Right lobe of liver (tissue), 6 donors: ENCODE measurements at regions not wholly inside any gene's neighbourhood (a gene's known extent, or its start where the extent isn't known, plus 50 kb on each side); places are given as distances from the start of the nearest gene placed in this dataset.

Experiments
- ATAC-seq, 4 donors: fragments of 200-7000 bp; cut with Tn5 transposase; one replicate each; pipeline ENCODE4 v1.9.1; 2020; ENCODE audit warnings: mild to moderate bottlenecking in 4 of 4, moderate library complexity in 4 of 4
- DNase-seq, 3 donors: peaks; one replicate each; pipeline ENCODE4 v3.0.0-alpha.2; 2020
- H3K27ac ChIP-seq, 3 donors: fragments of 200-600 bp; one replicate each; pipeline ENCODE4 v1.8.0; 2022
- H3K27me3 ChIP-seq, 2 donors: fragments of 200-600 bp; one replicate each; pipeline ENCODE4 v1.8.0; 2022
- H3K36me3 ChIP-seq, 4 donors: fragments of 200-600 bp; sonication (generic) in 1 of 4; one replicate each; pipeline versions ENCODE4 v1.5.1 to v1.8.0; 2017 to 2022; ENCODE audit warnings: control low read depth in 1 of 4
- H3K4me1 ChIP-seq, 4 donors: fragments of 200-600 bp; sonication (generic) in 1 of 4; one replicate each; pipeline versions ENCODE4 v1.5.1 to v1.8.0; 2017 to 2022; ENCODE audit warnings: control low read depth in 1 of 4
- H3K4me3 ChIP-seq, 3 donors: fragments of 200-600 bp; one replicate each; pipeline ENCODE4 v1.8.0; 2022
- H3K9me3 ChIP-seq, 4 donors: fragments of 200-600 bp; sonication (generic) in 1 of 4; one replicate each; pipeline versions ENCODE4 v1.5.1 to v1.8.0; 2017 to 2022; ENCODE audit warnings: control low read depth in 1 of 4
- CTCF ChIP-seq, 4 donors: fragments of 200-600 bp in 3 of 4; fragments of 450-650 bp in 1 of 4; IDR thresholded peaks; one replicate each; pipeline versions ENCODE4 v1.5.1 to v1.8.0; 2016 to 2022; ENCODE audit warnings: antibody characterized with exemption in 4 of 4, mild to moderate bottlenecking in 2 of 4
- POLR2A ChIP-seq: fragments of 450-650 bp; IDR thresholded peaks from one replicate; pipeline ENCODE4 v1.6.1; 2017; ENCODE audit warnings: antibody characterized with exemption, mild to moderate bottlenecking
- WGBS: methylation state at CpG from one replicate; pipeline ENCODE4 v1.1.6; 2018; ENCODE audit warnings: low coverage, low lambda C conversion rate; ENCODE audit not compliant: insufficient coverage; ENCODE audit errors: missing lambda C conversion rate; 5-methylcytosine and 5-hydroxymethylcytosine counted together
- intact Hi-C, 2 donors: fragments of 100-400 bp; cut with DNase I; formaldehyde crosslinking; loops; one replicate each; pipeline versions ENCODE4 v1.11.2 to v1.14.1; 2022
- small RNA-seq, 2 experiments: library from RNA; depleted of rRNA; stranded (forward); fragments of <200 nt; gene quantifications; one replicate each; pipeline ENCODE3, GENCODE V24; 2016
- donor health status: DM: no; HTN: yes; CAD: no.
- donor health status: DM: no; HTN: no; CAD: no.
- donor health status: DM: no; HTN: no; CAD: no.
- donor health status: DM: no; HTN: yes; CAD: no.
- donor health status: DM: no; HTN: yes; CAD: no.

GRCh38 chr10:91164520-91165065 lies 55.9 kb upstream of the PCGF5 start:
- TF ChIP-seq CTCF (IDR thresholded peaks at IDR 0.05) = no peak
- no peaks in the 10 kb centered on the region for H3K27me3 ChIP-seq
- H3K27ac ChIP-seq = peak overlapping the region in 2 of 3 donors; percentile 94 to 97
- ATAC-seq (no peak), DNase-seq (no peak)
- intact Hi-C loops = loop anchor here in 1 of 2 donors (10.0 kb wide), 1 partner anchor 60 kb away; the partner anchor contains the start of gene PCGF5
- no peaks in the 10 kb centered on the region for H3K9me3 ChIP-seq
- 75% methylated on average over 7 of the region's 7 CpGs for WGBS
- peaks cover 0 to 6% (median 0%) of the 10 kb centered on the region in 4 donors for H3K4me1 ChIP-seq
- no peaks in the 10 kb centered on the region for H3K36me3 ChIP-seq
- H3K4me3 ChIP-seq = peak overlapping the region; percentile 91 to 96 (median 96)

DNA sequence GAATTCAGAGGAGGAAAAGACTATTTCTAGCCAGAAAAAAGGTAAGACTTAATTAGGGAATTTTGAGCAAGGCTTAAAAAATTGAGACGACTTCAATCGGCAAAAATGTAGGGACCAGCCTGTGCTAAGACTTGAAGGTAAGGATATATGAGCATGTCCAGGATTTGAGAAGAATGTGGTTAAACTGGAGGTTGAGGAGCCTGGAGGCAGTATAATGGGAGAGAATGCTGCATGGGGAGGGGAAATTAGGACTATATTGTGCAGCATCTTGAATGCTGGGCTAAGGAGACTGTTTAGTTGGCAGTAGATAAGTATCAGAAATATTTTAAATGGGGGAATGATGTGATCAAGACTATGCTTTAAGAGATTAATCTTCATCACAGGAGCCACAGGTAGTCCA lies 53.1 kb upstream of the PCGF5 start:
- DNase-seq (no peak), ATAC-seq (no peak)
- Histone ChIP-seq H3K27ac (no peak overlapping the region), H3K9me3 (no peaks in the 10 kb centered on the region), H3K4me3 (no peak overlapping the region), H3K36me3 (no peaks in the 10 kb centered on the region), H3K27me3 (no peaks in the 10 kb centered on the region), H3K4me1 (peaks cover 0 to 6% (median 0%) of the 10 kb centered on the region in 4 donors)
- 94% methylated on average over 2 of the region's 2 CpGs for WGBS
- TF ChIP-seq POLR2A (no peak), CTCF (IDR thresholded peaks at IDR 0.05) (no peak)
- intact Hi-C loops = loop anchor here in 1 of 2 donors (10.0 kb wide), 1 partner anchor 57 kb away; the partner anchor contains the start of gene PCGF5

DNA sequence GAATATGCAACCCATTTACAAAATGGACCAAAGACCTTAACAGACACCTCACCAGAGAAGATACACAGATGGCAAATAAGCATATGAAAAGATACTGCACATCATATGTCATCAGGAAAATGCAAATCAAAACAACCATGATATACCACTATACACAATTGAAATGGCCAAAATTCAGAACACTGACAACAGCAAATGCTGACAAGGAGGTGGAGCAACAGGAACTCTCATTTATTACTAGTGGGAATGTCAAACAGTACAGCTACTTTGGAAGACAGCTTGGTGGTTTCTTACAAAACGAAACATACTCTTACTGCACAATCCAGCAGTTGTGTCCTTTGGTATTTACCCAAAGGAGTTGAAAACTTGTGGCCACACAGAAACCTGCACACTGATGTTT lies 50.0 kb upstream of the PCGF5 start:
- Histone ChIP-seq H3K36me3 (no peaks in the 10 kb centered on the region), H3K4me3 (no peak overlapping the region), H3K9me3 (no peaks in the 10 kb centered on the region), H3K27me3 (no peaks in the 10 kb centered on the region), H3K4me1 (peaks cover 0 to 6% (median 0%) of the 10 kb centered on the region in 4 donors), H3K27ac (no peak overlapping the region)
- no peak for ATAC-seq
- no peak for DNase-seq
- TF ChIP-seq CTCF (IDR thresholded peaks at IDR 0.05) = no peak
- TF ChIP-seq POLR2A = no peak
- intact Hi-C loops = no loop called here
- 100% methylated on average over 1 of the region's 1 CpG for WGBS

Small RNA genes lying in the stretch of these regions (small RNA-seq; reads per million reads assigned to genes)
- 0 reads per million in 2 experiments for gene AL365434.2
